ENCODE measurements at regions not wholly inside any gene's neighbourhood (a gene's known extent, or its start where the extent isn't known, plus 50 kb on each side); places are given as distances from the start of the nearest gene placed in this dataset.
"Not testable (repeated sequence)": the region's sequence is repeated elsewhere in the genome, so short reads cannot be mapped to it uniquely, and the experiment has no call there.

DNA sequence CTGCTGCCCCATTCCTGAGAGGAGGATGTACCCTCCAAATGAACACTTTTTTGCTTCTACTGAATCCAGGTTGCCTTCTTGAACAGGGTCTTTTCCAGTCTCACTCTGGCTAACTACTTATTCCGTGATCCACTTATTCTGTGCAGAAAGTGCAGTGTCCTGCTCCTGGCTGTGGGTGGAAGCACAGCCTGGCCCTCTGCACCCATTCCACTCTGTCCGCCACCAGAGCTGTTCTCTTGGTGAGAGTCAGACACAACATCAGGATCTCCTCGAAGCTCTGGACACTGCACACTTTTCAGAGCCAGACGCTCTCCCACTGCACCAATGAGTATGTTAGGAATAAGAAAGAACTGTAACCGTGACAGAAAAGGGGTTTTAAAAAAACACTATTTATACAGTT lies 174.2 kb downstream of the MCHR2 start:
- DNase-seq (ENCODE audit: low read depth in 1 of 2, low spot score in 1 of 2), result no peak
- Histone ChIP-seq H3K27me3 (ENCODE audit: insufficient read depth, poor library complexity, severe bottlenecking) (no peaks in the 10 kb centered on the region), H3K4me3 (replicated peaks; ENCODE audit: insufficient read depth, low read length) (no peak overlapping the region), H3K27ac (replicated peaks) (no peak overlapping the region)
- no peak for TF ChIP-seq POLR2AphosphoS5 (IDR thresholded peaks at IDR 0.05; ENCODE audit: low read depth)
- TF ChIP-seq GABPA (IDR thresholded peaks at IDR 0.05; ENCODE audit: low read depth), result no peak
- TF ChIP-seq, protein P1, sequence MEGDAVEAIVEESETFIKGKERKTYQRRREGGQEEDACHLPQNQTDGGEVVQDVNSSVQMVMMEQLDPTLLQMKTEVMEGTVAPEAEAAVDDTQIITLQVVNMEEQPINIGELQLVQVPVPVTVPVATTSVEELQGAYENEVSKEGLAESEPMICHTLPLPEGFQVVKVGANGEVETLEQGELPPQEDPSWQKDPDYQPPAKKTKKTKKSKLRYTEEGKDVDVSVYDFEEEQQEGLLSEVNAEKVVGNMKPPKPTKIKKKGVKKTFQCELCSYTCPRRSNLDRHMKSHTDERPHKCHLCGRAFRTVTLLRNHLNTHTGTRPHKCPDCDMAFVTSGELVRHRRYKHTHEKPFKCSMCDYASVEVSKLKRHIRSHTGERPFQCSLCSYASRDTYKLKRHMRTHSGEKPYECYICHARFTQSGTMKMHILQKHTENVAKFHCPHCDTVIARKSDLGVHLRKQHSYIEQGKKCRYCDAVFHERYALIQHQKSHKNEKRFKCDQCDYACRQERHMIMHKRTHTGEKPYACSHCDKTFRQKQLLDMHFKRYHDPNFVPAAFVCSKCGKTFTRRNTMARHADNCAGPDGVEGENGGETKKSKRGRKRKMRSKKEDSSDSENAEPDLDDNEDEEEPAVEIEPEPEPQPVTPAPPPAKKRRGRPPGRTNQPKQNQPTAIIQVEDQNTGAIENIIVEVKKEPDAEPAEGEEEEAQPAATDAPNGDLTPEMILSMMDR (IDR thresholded peaks at IDR 0.05; ENCODE audit: insufficient read depth, low read length), result no peak
- TF ChIP-seq SPI1 (IDR thresholded peaks at IDR 0.05; ENCODE audit: borderline replicate concordance, low read depth), result no peak
- TF ChIP-seq, protein P2, sequence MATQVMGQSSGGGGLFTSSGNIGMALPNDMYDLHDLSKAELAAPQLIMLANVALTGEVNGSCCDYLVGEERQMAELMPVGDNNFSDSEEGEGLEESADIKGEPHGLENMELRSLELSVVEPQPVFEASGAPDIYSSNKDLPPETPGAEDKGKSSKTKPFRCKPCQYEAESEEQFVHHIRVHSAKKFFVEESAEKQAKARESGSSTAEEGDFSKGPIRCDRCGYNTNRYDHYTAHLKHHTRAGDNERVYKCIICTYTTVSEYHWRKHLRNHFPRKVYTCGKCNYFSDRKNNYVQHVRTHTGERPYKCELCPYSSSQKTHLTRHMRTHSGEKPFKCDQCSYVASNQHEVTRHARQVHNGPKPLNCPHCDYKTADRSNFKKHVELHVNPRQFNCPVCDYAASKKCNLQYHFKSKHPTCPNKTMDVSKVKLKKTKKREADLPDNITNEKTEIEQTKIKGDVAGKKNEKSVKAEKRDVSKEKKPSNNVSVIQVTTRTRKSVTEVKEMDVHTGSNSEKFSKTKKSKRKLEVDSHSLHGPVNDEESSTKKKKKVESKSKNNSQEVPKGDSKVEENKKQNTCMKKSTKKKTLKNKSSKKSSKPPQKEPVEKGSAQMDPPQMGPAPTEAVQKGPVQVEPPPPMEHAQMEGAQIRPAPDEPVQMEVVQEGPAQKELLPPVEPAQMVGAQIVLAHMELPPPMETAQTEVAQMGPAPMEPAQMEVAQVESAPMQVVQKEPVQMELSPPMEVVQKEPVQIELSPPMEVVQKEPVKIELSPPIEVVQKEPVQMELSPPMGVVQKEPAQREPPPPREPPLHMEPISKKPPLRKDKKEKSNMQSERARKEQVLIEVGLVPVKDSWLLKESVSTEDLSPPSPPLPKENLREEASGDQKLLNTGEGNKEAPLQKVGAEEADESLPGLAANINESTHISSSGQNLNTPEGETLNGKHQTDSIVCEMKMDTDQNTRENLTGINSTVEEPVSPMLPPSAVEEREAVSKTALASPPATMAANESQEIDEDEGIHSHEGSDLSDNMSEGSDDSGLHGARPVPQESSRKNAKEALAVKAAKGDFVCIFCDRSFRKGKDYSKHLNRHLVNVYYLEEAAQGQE (IDR thresholded peaks at IDR 0.05; ENCODE audit: insufficient replicate concordance, low read depth), result no peak

DNA sequence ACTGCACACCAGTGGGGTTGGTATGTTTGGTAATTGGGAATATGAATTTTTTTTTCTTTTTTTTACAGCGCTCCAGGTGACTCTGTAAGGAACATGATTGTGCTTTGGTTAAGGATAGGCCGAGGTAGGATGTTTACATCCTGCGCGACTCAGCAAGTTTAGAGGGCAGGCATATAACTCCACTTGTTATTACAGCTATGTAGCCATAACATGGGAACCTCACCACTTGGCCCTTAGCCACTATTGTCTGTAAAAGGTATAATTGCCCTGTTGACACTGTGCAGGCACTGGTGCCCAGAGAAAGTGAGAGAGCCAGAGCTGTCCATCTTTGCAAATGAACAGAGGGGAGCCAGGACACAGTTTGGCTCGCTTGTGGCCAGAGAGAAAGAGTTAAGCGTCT lies 172.9 kb downstream of the MCHR2 start:
- TF ChIP-seq GABPA (IDR thresholded peaks at IDR 0.05; ENCODE audit: low read depth), result no peak
- no peak for TF ChIP-seq POLR2AphosphoS5 (IDR thresholded peaks at IDR 0.05; ENCODE audit: low read depth)
- TF ChIP-seq, protein P2 (IDR thresholded peaks at IDR 0.05; ENCODE audit: insufficient replicate concordance, low read depth), result no peak

DNA sequence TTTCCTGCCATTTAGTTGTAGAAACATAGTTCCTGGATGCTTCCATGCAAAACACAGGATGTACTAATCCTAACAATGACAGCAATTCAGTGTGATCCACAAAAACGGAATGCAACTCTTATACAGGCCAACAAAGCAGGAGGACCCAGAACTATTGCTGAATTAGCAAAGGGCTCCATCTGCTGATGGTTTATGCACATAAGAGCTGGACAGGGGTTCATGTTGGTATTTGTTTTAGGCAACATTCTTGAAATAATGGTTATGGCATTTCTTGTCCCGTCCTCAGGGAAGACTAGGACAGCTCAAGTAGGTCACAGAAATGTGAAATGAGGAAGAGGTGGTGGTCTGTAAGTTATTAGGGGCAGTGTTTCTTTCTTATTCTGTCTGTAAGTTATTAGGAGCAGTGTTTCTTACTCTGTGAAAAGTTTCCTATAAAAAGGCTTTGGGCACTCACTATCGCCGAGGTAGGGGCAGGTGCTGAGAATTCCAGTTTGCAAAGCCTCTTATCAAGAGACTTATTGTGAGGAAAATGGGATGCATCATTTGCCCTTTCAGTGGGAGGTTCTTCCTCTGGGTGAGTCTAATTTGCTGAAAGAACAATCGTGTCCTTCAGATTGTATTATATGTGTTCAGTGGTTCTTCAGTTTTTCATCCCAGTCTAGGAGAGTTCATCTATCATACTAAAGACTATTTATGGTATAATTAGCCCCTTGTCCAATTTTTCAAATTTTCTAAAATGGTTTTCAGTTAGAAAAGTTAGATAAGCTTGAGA lies 171.1 kb downstream of the MCHR2 start:
- H3K27ac ChIP-seq (replicated peaks), result no peak overlapping the region
- H3K27me3 ChIP-seq (ENCODE audit: insufficient read depth, poor library complexity, severe bottlenecking), result no peaks in the 10 kb centered on the region
- no peak for TF ChIP-seq POLR2AphosphoS5 (IDR thresholded peaks at IDR 0.05; ENCODE audit: low read depth)
- TF ChIP-seq, protein P2 (IDR thresholded peaks at IDR 0.05; ENCODE audit: insufficient replicate concordance, low read depth), result no peak
- TF ChIP-seq, protein P1 (IDR thresholded peaks at IDR 0.05; ENCODE audit: insufficient read depth, low read length), result no peak
- TF ChIP-seq GABPA (IDR thresholded peaks at IDR 0.05; ENCODE audit: low read depth), result no peak
- no peak for TF ChIP-seq SPI1 (IDR thresholded peaks at IDR 0.05; ENCODE audit: borderline replicate concordance, low read depth)
- H3K4me3 ChIP-seq (replicated peaks; ENCODE audit: insufficient read depth, low read length), result no peak overlapping the region
- peak in 1 of 2 experiments; percentile 25 for DNase-seq (ENCODE audit: low read depth in 1 of 2, low spot score in 1 of 2)

More for the DNA sequence above, 172.9 kb downstream of the MCHR2 start:
- no peak overlapping the region for H3K4me3 ChIP-seq (replicated peaks; ENCODE audit: insufficient read depth, low read length)
- no peak for DNase-seq (ENCODE audit: low read depth in 1 of 2, low spot score in 1 of 2)
- no peak overlapping the region for H3K27ac ChIP-seq (replicated peaks)
- H3K27me3 ChIP-seq (ENCODE audit: insufficient read depth, poor library complexity, severe bottlenecking), result no peaks in the 10 kb centered on the region

DNA sequence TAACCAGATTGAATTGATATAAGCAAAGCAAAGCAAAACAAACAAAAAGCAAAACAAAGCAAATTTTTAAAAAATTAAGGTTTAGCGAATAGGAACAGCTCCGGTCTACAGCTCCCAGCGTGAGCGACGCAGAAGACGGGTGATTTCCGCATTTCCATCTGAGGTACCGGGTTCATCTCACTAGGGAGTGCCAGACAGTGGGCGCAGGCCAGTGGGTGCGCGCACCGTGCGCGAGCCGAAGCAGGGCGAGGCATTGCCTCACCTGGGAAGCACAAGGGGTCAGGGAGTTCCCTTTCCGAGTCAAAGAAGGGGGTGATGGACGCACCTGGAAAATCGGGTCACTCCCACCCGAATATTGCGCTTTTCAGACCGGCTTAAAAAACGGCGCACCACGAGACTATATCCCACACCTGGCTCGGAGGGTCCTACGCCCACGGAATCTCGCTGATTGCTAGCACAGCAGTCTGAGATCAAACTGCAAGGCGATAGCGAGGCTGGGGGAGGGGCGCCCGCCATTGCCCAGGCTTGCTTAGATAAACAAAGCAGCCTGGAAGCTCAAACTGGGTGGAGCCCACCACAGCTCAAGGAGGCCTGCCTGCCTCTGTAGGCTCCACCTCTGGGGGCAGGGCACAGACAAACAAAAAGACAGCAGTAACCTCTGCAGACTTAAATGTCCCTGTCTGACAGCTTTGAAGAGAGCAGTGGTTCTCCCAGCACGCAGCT lies 170.3 kb downstream of the MCHR2 start:
- DNase-seq (ENCODE audit: low read depth in 1 of 2, low spot score in 1 of 2); H3K4me3 ChIP-seq (replicated peaks; ENCODE audit: insufficient read depth, low read length); H3K27ac ChIP-seq (replicated peaks); H3K27me3 ChIP-seq (ENCODE audit: insufficient read depth, poor library complexity, severe bottlenecking): not testable (repeated sequence)

All from HL-60 (cell line).